K562 (cell line): ENCODE measurements at regions not wholly inside any gene's neighbourhood (a gene's known extent, or its start where the extent isn't known, plus 50 kb on each side); places are given as distances from the start of the nearest gene placed in this dataset.

Experiments
- ATAC-seq: fragments of 200-7000 bp; cut with Tn5 transposase; 3 replicates; pipeline ENCODE4 v1.9.1; 2020; ENCODE audit warnings: moderate library complexity
- BruUV-seq: library from RNA; stranded (reverse); fragments of 400-500 nt; replicated peaks from 2 replicates; lab custom pipeline; 2021; lab: Mats Ljungman, UMichigan
- CTCF ChIA-PET: fragments of 300-600 bp; formaldehyde crosslinking; extraction: SDS; loops from one replicate; lab custom pipeline; 2021; ENCODE audit warnings: low intra/inter-chr PET ratio; lab: Yijun Ruan, JAX
- POLR2A ChIA-PET: fragments of 300-600, 350-650 bp; sonication (Branson Sonifier 250); formaldehyde crosslinking; extraction: SDS; loops from one replicate; lab custom pipeline; 2021; ENCODE audit warnings: antibody characterized with exemption, inconsistent platforms; lab: Yijun Ruan, JAX
- DNase-seq, 4 experiments: peaks; one replicate each; pipeline versions ENCODE4 v3.0.0 to v3.0.0-alpha.2; 2011 to 2018; ENCODE audit warnings: low spot score in 3 of 4, mixed read lengths in 3 of 4; ENCODE audit errors: extremely low read depth in 1 of 4
- FAIRE-seq: peaks from 2 replicates; lab custom pipeline; 2011; peaks lifted over from hg19 to GRCh38; lab: Jason Lieb, UNC
- H2AFZ ChIP-seq: 2 replicates; pipeline ENCODE4 v1.6.0; 2011; ENCODE audit warnings: low read depth, low read length, control low read depth, inconsistent platforms
- H3K27ac ChIP-seq: fragments of 200-600 bp; 3 replicates; pipeline ENCODE4 v1.8.0; 2011; ENCODE audit warnings: low read depth, mild to moderate bottlenecking, control low read depth, inconsistent platforms, low read length, moderate library complexity, mixed read lengths; ENCODE audit errors: extremely low read depth
- H3K27me3 ChIP-seq, 2 experiments: fragments of 300-600 bp in 1 of 2; 2 replicates in 1 of 2; 3 replicates in 1 of 2; pipeline versions ENCODE4 v1.6.0 to v1.8.0; 2011; ENCODE audit warnings: inconsistent platforms in 2 of 2, low read length in 2 of 2, mild to moderate bottlenecking in 1 of 2, mixed read lengths in 1 of 2, moderate library complexity in 1 of 2; ENCODE audit not compliant: control insufficient read depth in 2 of 2, insufficient read depth in 2 of 2
- H3K36me3 ChIP-seq: fragments of 300-600 bp; 3 replicates; pipeline ENCODE4 v1.8.0; 2011; ENCODE audit warnings: mild to moderate bottlenecking, low read length, inconsistent platforms; ENCODE audit not compliant: control insufficient read depth, insufficient read depth
- H3K4me1 ChIP-seq, 2 experiments: fragments of 200-600 bp in 1 of 2; replicated peaks in 1 of 2; 2 replicates in 1 of 2; 3 replicates in 1 of 2; pipeline versions ENCODE4 v1.5.1 to v1.8.0; 2011; ENCODE audit warnings: inconsistent platforms in 2 of 2, low read length in 2 of 2, mild to moderate bottlenecking in 1 of 2, mixed read lengths in 1 of 2, moderate library complexity in 1 of 2; ENCODE audit not compliant: control insufficient read depth in 2 of 2, insufficient read depth in 2 of 2
- H3K4me2 ChIP-seq: 2 replicates; pipeline ENCODE4 v1.6.1; 2011; ENCODE audit warnings: low read length, control low read depth, inconsistent platforms, mixed read lengths; ENCODE audit not compliant: insufficient read depth
- H3K4me3 ChIP-seq: fragments of 200-600 bp; sonication (generic), shearing (Covaris generic); 2 replicates; pipeline ENCODE4 v1.5.1; 2016; ENCODE audit warnings: control low read depth, inconsistent platforms
- H3K79me2 ChIP-seq: fragments of 200-600 bp; 3 replicates; pipeline ENCODE4 v1.8.0; 2011; ENCODE audit warnings: low read length, inconsistent platforms; ENCODE audit not compliant: control insufficient read depth, insufficient read depth
- H3K9ac ChIP-seq, 2 experiments: 2 replicates each; pipeline versions ENCODE4 v1.6.0 to v1.6.1; 2011; ENCODE audit warnings: low read depth in 2 of 2, low read length in 2 of 2, control low read depth in 1 of 2, inconsistent platforms in 1 of 2, mild to moderate bottlenecking in 1 of 2, mixed read lengths in 1 of 2; ENCODE audit not compliant: insufficient read depth in 1 of 2
- H3K9me1 ChIP-seq: one replicate; pipeline ENCODE4 v1.6.0; 2011; ENCODE audit warnings: inconsistent platforms, mild to moderate bottlenecking, low read length, moderate library complexity; ENCODE audit not compliant: control insufficient read depth, insufficient read depth
- H3K9me3 ChIP-seq: replicated peaks from 2 replicates; pipeline ENCODE4 v1.5.1; 2011; ENCODE audit warnings: low read depth, low read length, inconsistent platforms; ENCODE audit not compliant: control insufficient read depth, insufficient read depth
- H4K20me1 ChIP-seq: replicated peaks from 2 replicates; pipeline ENCODE4 v1.6.1; 2011; ENCODE audit warnings: low read length, inconsistent platforms, mixed read lengths; ENCODE audit not compliant: control insufficient read depth, insufficient read depth
- DACH1 ChIP-seq: fragments of 450-650 bp; IDR thresholded peaks from 2 replicates; pipeline ENCODE4 v1.6.1; 2018; ENCODE audit not compliant: partially characterized antibody
- ESRRB ChIP-seq: fragments of 250-450 bp; sonication (Bioruptor Pico); IDR thresholded peaks from 2 replicates; pipeline ENCODE4 v1.5.0; 2020; ENCODE audit warnings: mild to moderate bottlenecking, moderate library complexity, borderline replicate concordance
- HDAC1 ChIP-seq, 2 experiments: fragments of 450-650 bp; IDR thresholded peaks; 2 replicates each; pipeline ENCODE4 v1.6.1; 2016 to 2017; ENCODE audit warnings: inconsistent platforms in 1 of 2, mild to moderate bottlenecking in 1 of 2, moderate library complexity in 1 of 2
- KDM4B ChIP-seq, 2 experiments: fragments of 450-650 bp in 1 of 2; sonication (generic) in 1 of 2; IDR thresholded peaks; 2 replicates each; pipeline ENCODE4 v1.6.1; 2016 to 2017; ENCODE audit warnings: borderline replicate concordance in 2 of 2, antibody characterized with exemption in 1 of 2, low read depth in 1 of 2, mild to moderate bottlenecking in 1 of 2
- PYGO2 ChIP-seq: fragments of 450-650 bp; IDR thresholded peaks from 2 replicates; pipeline ENCODE4 v1.6.1; 2016; ENCODE audit warnings: mild to moderate bottlenecking, missing genetic modification characterization, moderate library complexity, missing compliant biosample characterization
- RFX7 ChIP-seq: fragments of 250-450 bp; sonication (Bioruptor Pico); IDR thresholded peaks from 2 replicates; pipeline ENCODE4 v1.5.1; 2021; ENCODE audit warnings: mild to moderate bottlenecking
- TRIM28 ChIP-seq: fragments of 450-650 bp; IDR thresholded peaks from 2 replicates; pipeline ENCODE4 v1.6.1; 2017
- TSC22D4 ChIP-seq: fragments of 450-650 bp; IDR thresholded peaks from 2 replicates; pipeline ENCODE4 v1.6.1; 2016; ENCODE audit warnings: missing genetic modification characterization, missing biosample characterization, control low read depth
- ZNF133 ChIP-seq: fragments of 250-450 bp; sonication (Bioruptor Pico); IDR thresholded peaks from 2 replicates; pipeline ENCODE4 v1.4.0; 2020; ENCODE audit warnings: mild to moderate bottlenecking
- ZNF316 ChIP-seq: fragments of 450-650 bp; IDR thresholded peaks from 2 replicates; pipeline ENCODE4 v1.6.1; 2016
- ZNF431 ChIP-seq: sonication (generic); formaldehyde crosslinking; IDR thresholded peaks from 2 replicates; pipeline ENCODE4 v1.8.0; 2022; ENCODE audit warnings: mild to moderate bottlenecking, missing genetic modification reagents
- ZNF586 ChIP-seq: fragments of 450-650 bp; formaldehyde crosslinking; conservative IDR thresholded peaks from 2 replicates; pipeline ENCODE4 v1.4.0; 2020; ENCODE audit warnings: mild to moderate bottlenecking, moderate library complexity
- WGBS: fragments of 100-300 bp; shearing (Covaris generic); methylation state at CpG from one replicate; pipeline ENCODE4 v1.1.6; 2016; ENCODE audit warnings: low coverage, mixed read lengths; ENCODE audit not compliant: insufficient coverage; ENCODE audit errors: missing lambda C conversion rate; 5-methylcytosine and 5-hydroxymethylcytosine counted together
- in situ Hi-C: fragments of 300-500 bp; cut with MboI; formaldehyde crosslinking; loops from 4 replicates; pipeline ENCODE4 v1.15.0; 2018; ENCODE audit warnings: inconsistent platforms, mixed read lengths
- intact Hi-C: fragments of 100-400 bp; cut with micrococcal nuclease; formaldehyde crosslinking; loops from 2 replicates; pipeline ENCODE4 v1.14.2; 2022
- TF ChIP-seq, protein P1 (sequence below): sonication (generic); formaldehyde crosslinking; IDR thresholded peaks from 2 replicates; pipeline ENCODE4 v1.8.0; 2022; ENCODE audit warnings: missing genetic modification reagents, mild to moderate bottlenecking, moderate library complexity, borderline replicate concordance

- no peak overlapping the region for H3K27ac ChIP-seq
- H3K4me1 ChIP-seq: no peaks in the 10 kb centered on the region
- 0% methylated on average over 4 of the region's 4 CpGs for whole genome bisulfite sequencing
- no TSS peak for BruUV-seq
- no peak for DNase-seq
- TF ChIP-seq DACH1 (no peak), ZNF586 (CRISPR knock-in tag) (no peak), ZNF133 (CRISPR knock-in tag) (no peak), ZNF316 (no peak), PYGO2 (tag) (no peak), RFX7 (no peak), ESRRB (no peak), ZNF431 (CRISPR knock-in tag) (no peak), TSC22D4 (no peak), TRIM28 (no peak), HDAC1 (IDR thresholded peaks at IDR 0.05) (no peak), KDM4B (IDR thresholded peaks at IDR 0.05; ENCODE audit: borderline replicate concordance in 2 of 2, low read depth in 1 of 2) (no peak)
- TF ChIP-seq, protein P1, sequence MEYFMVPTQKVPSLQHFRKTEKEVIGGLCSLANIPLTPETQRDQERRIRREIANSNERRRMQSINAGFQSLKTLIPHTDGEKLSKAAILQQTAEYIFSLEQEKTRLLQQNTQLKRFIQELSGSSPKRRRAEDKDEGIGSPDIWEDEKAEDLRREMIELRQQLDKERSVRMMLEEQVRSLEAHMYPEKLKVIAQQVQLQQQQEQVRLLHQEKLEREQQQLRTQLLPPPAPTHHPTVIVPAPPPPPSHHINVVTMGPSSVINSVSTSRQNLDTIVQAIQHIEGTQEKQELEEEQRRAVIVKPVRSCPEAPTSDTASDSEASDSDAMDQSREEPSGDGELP (CRISPR knock-in tag): no peak
- intact Hi-C loops: no loop called here
- H3K4me2 ChIP-seq: no peak overlapping the region
- CTCF ChIA-PET: no interaction called here
- H4K20me1 ChIP-seq: no peaks in the 10 kb centered on the region
- no peak overlapping the region for H2AFZ ChIP-seq
- POLR2A ChIA-PET: no interaction called here
- ATAC-seq: no peak
- no peaks in the 10 kb centered on the region for H3K36me3 ChIP-seq
- H3K9ac ChIP-seq: no peak overlapping the region
- H3K27me3 ChIP-seq: no peaks in the 10 kb centered on the region
- no peaks in the 10 kb centered on the region for H3K79me2 ChIP-seq
- in situ Hi-C loops: no loop called here
- no peak overlapping the region for H3K4me3 ChIP-seq
- no peak for FAIRE-seq
- H3K9me3 ChIP-seq: no peaks in the 10 kb centered on the region
- H3K9me1 ChIP-seq: no peaks in the 10 kb centered on the region
Observed at GRCh38 chr21:26684889-26685288, 111.8 kb upstream of the CYYR1 start.
